WTC11 (cell line): ENCODE measurements at regions not wholly inside any gene's neighbourhood (a gene's known extent, or its start where the extent isn't known, plus 50 kb on each side); places are given as distances from the start of the nearest gene placed in this dataset.

Source experiments
- ATAC-seq: fragments of 200-7000 bp; cut with Tn5 transposase; 2 replicates; pipeline ENCODE4 v1.10.0; 2021; ENCODE audit warnings: mild to moderate bottlenecking, moderate library complexity
- CTCF ChIA-PET: fragments of 300-600 bp; sonication (Branson Sonifier 250); formaldehyde crosslinking; loops from one replicate; lab custom pipeline; 2021; ENCODE audit warnings: antibody characterized with exemption; lab: Charles Lee
- POLR2A ChIA-PET: fragments of 350-600 bp; sonication (Branson Sonifier 250); formaldehyde crosslinking; loops from one replicate; lab custom pipeline; 2021; ENCODE audit warnings: antibody characterized with exemption; lab: Charles Lee
- DNase-seq: peaks from one replicate; pipeline ENCODE4 v3.0.0; 2021; ENCODE audit warnings: low spot score
- H3K27ac Mint-ChIP-seq: 2 replicates; pipeline ENCODE4 v1.8.0; 2021; ENCODE audit warnings: mixed read lengths
- H3K27me3 Mint-ChIP-seq: 2 replicates; pipeline ENCODE4 v1.8.0; 2021; ENCODE audit warnings: low read depth, mild to moderate bottlenecking, moderate library complexity, mixed read lengths
- H3K36me3 Mint-ChIP-seq: 2 replicates; pipeline ENCODE4 v1.8.0; 2021; ENCODE audit warnings: mixed read lengths
- H3K4me1 Mint-ChIP-seq: 2 replicates; pipeline ENCODE4 v1.8.0; 2022; ENCODE audit warnings: mixed read lengths
- H3K4me3 Mint-ChIP-seq: 2 replicates; pipeline ENCODE4 v1.8.0; 2021; ENCODE audit warnings: mild to moderate bottlenecking, moderate library complexity, mixed read lengths
- H3K9me3 Mint-ChIP-seq: 2 replicates; pipeline ENCODE4 v1.8.0; 2021; ENCODE audit warnings: mixed read lengths
- ATF6 ChIP-seq: sonication (generic); formaldehyde crosslinking; IDR thresholded peaks from 2 replicates; pipeline ENCODE4 v1.8.1; 2023; ENCODE audit warnings: mild to moderate bottlenecking, missing genetic modification reagents
- FOXJ3 ChIP-seq: sonication (generic); formaldehyde crosslinking; IDR thresholded peaks from 2 replicates; pipeline ENCODE4 v1.9.0; 2021; ENCODE audit warnings: missing genetic modification reagents, mild to moderate bottlenecking, borderline replicate concordance
- IRF1 ChIP-seq: sonication (generic); formaldehyde crosslinking; IDR thresholded peaks from 2 replicates; pipeline ENCODE4 v1.8.0; 2023; ENCODE audit warnings: missing genetic modification reagents
- IRF2 ChIP-seq: sonication (generic); formaldehyde crosslinking; IDR thresholded peaks from 2 replicates; pipeline ENCODE4 v1.8.0; 2022; ENCODE audit warnings: low read depth, missing genetic modification reagents, borderline replicate concordance
- KAT7 ChIP-seq: sonication (generic); formaldehyde crosslinking; IDR thresholded peaks from 2 replicates; pipeline ENCODE4 v1.8.1; 2023; ENCODE audit warnings: missing genetic modification reagents, mild to moderate bottlenecking, borderline replicate concordance
- NFYB ChIP-seq: sonication (generic); formaldehyde crosslinking; conservative IDR thresholded peaks from 2 replicates; pipeline ENCODE4 v1.8.0; 2022; ENCODE audit warnings: low read depth, missing genetic modification reagents
- RORB ChIP-seq: fragments of 250-450 bp; sonication (Bioruptor Pico); IDR thresholded peaks from 2 replicates; pipeline ENCODE4 v1.9.0; 2021; ENCODE audit warnings: mild to moderate bottlenecking
- SOX15 ChIP-seq: fragments of 250-450 bp; sonication (Bioruptor Pico); IDR thresholded peaks from 2 replicates; pipeline ENCODE4 v1.9.0; 2021; ENCODE audit warnings: mild to moderate bottlenecking
- SP1 ChIP-seq: sonication (generic); formaldehyde crosslinking; conservative IDR thresholded peaks from 2 replicates; pipeline ENCODE4 v1.8.1; 2022; ENCODE audit warnings: missing genetic modification reagents
- TEAD1 ChIP-seq: sonication (generic); formaldehyde crosslinking; IDR thresholded peaks from 2 replicates; pipeline ENCODE4 v1.8.0; 2022; ENCODE audit warnings: mild to moderate bottlenecking, missing genetic modification reagents
- USF1 ChIP-seq: sonication (generic); formaldehyde crosslinking; IDR thresholded peaks from 2 replicates; pipeline ENCODE4 v1.8.0; 2022; ENCODE audit warnings: mild to moderate bottlenecking, missing genetic modification reagents
- ZBTB21 ChIP-seq: sonication (generic); formaldehyde crosslinking; IDR thresholded peaks from 2 replicates; pipeline ENCODE4 v1.8.1; 2023; ENCODE audit warnings: mild to moderate bottlenecking, missing genetic modification reagents, borderline replicate concordance
- ZNF219 ChIP-seq: sonication (generic); formaldehyde crosslinking; IDR thresholded peaks from 2 replicates; pipeline ENCODE4 v1.8.0; 2023; ENCODE audit warnings: missing genetic modification reagents, mild to moderate bottlenecking, borderline replicate concordance
- ZNF532 ChIP-seq: fragments of 250-450 bp; sonication (Bioruptor Pico); IDR thresholded peaks from 2 replicates; pipeline ENCODE4 v1.9.0; 2021; ENCODE audit warnings: mild to moderate bottlenecking, borderline replicate concordance
- TF ChIP-seq, protein P1 (sequence below): sonication (generic); formaldehyde crosslinking; IDR thresholded peaks from 2 replicates; pipeline ENCODE4 v1.8.1; 2023; ENCODE audit warnings: mild to moderate bottlenecking, missing genetic modification reagents, borderline replicate concordance
- TF ChIP-seq, protein P2 (sequence below): sonication (generic); formaldehyde crosslinking; IDR thresholded peaks from 2 replicates; pipeline ENCODE4 v1.8.0; 2022; ENCODE audit warnings: mild to moderate bottlenecking, missing genetic modification reagents

- TF ChIP-seq, protein P1, sequence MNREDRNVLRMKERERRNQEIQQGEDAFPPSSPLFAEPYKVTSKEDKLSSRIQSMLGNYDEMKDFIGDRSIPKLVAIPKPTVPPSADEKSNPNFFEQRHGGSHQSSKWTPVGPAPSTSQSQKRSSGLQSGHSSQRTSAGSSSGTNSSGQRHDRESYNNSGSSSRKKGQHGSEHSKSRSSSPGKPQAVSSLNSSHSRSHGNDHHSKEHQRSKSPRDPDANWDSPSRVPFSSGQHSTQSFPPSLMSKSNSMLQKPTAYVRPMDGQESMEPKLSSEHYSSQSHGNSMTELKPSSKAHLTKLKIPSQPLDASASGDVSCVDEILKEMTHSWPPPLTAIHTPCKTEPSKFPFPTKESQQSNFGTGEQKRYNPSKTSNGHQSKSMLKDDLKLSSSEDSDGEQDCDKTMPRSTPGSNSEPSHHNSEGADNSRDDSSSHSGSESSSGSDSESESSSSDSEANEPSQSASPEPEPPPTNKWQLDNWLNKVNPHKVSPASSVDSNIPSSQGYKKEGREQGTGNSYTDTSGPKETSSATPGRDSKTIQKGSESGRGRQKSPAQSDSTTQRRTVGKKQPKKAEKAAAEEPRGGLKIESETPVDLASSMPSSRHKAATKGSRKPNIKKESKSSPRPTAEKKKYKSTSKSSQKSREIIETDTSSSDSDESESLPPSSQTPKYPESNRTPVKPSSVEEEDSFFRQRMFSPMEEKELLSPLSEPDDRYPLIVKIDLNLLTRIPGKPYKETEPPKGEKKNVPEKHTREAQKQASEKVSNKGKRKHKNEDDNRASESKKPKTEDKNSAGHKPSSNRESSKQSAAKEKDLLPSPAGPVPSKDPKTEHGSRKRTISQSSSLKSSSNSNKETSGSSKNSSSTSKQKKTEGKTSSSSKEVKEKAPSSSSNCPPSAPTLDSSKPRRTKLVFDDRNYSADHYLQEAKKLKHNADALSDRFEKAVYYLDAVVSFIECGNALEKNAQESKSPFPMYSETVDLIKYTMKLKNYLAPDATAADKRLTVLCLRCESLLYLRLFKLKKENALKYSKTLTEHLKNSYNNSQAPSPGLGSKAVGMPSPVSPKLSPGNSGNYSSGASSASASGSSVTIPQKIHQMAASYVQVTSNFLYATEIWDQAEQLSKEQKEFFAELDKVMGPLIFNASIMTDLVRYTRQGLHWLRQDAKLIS (CRISPR knock-in tag): no peak
- TF ChIP-seq, all 79 proteins: peak for 0
Measured at GRCh38 chr4:81912376-81913030, 440.8 kb upstream of the RASGEF1B start (continued).

- TF ChIP-seq TEAD1: no peak
- TF ChIP-seq NFYB (CRISPR knock-in tag): no peak
- TF ChIP-seq IRF1 (CRISPR knock-in tag): no peak
- no peak for TF ChIP-seq KAT7
- TF ChIP-seq ZNF532 (CRISPR knock-in tag): no peak
- TF ChIP-seq IRF2: no peak
- TF ChIP-seq RORB (CRISPR knock-in tag): no peak
- TF ChIP-seq USF1 (CRISPR knock-in tag): no peak
- TF ChIP-seq ZNF219 (CRISPR knock-in tag): no peak
- no peak for TF ChIP-seq SOX15 (CRISPR knock-in tag)
- no peak for TF ChIP-seq SP1 (CRISPR knock-in tag)
- TF ChIP-seq, protein P2, sequence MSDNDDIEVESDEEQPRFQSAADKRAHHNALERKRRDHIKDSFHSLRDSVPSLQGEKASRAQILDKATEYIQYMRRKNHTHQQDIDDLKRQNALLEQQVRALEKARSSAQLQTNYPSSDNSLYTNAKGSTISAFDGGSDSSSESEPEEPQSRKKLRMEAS (CRISPR knock-in tag): no peak
- no peak for TF ChIP-seq ATF6
- no peak for TF ChIP-seq ZBTB21 (CRISPR knock-in tag)
- TF ChIP-seq FOXJ3 (CRISPR knock-in tag): no peak
- ChIA-PET CTCF (interaction anchor here (0.8 kb wide), 1 partner anchor 12 kb away, joined by 3 read pairs; no protein-coding TSS in a partner anchor), POLR2A (no interaction called here)
- no peaks in the 10 kb centered on the region for H3K36me3 Mint-ChIP-seq
- H3K27ac Mint-ChIP-seq: no peak overlapping the region
- ATAC-seq: no peak
- H3K4me3 Mint-ChIP-seq: no peak overlapping the region
- no peaks in the 10 kb centered on the region; the same call in 1 of the 2 replicates for H3K27me3 Mint-ChIP-seq
- H3K9me3 Mint-ChIP-seq: no peaks in the 10 kb centered on the region
- no peaks in the 10 kb centered on the region for H3K4me1 Mint-ChIP-seq
- DNase-seq: no peak
Measured at GRCh38 chr4:81906905-81907304, 435.2 kb upstream of the RASGEF1B start.
